Thymus (tissue), 11 donors: ENCODE measurements at regions not wholly inside any gene's neighbourhood (a gene's known extent, or its start where the extent isn't known, plus 50 kb on each side); places are given as distances from the start of the nearest gene placed in this dataset.
"Not testable (repeated sequence)": the region's sequence is repeated elsewhere in the genome, so short reads cannot be mapped to it uniquely, and the experiment has no call there.

Source experiments
- DNase-seq, 9 donors: peaks; one replicate each; pipeline ENCODE4 v3.0.0-alpha.2; 2013; ENCODE audit warnings: low spot score in 9 of 9, low read depth in 6 of 9, missing footprints in 1 of 9
- H3K27ac ChIP-seq, 2 donors: one replicate each; pipeline ENCODE4 v1.5.1; 2013; ENCODE audit warnings: control low read depth in 1 of 2, low read depth in 1 of 2, low read length in 1 of 2, mild to moderate bottlenecking in 1 of 2, moderate library complexity in 1 of 2
- H3K27me3 ChIP-seq, 2 donors: one replicate each; pipeline ENCODE4 v1.5.1; 2013; ENCODE audit warnings: low read length in 1 of 2; ENCODE audit not compliant: control insufficient read depth in 2 of 2, insufficient read depth in 1 of 2
- H3K36me3 ChIP-seq, 2 donors: one replicate each; pipeline ENCODE4 v1.5.1; 2013; ENCODE audit warnings: low read length in 1 of 2, mild to moderate bottlenecking in 1 of 2, moderate library complexity in 1 of 2; ENCODE audit not compliant: control insufficient read depth in 2 of 2, insufficient read depth in 2 of 2
- H3K4me1 ChIP-seq, 2 donors: one replicate each; pipeline ENCODE4 v1.5.1; 2013; ENCODE audit warnings: low read length in 2 of 2; ENCODE audit not compliant: control insufficient read depth in 2 of 2, insufficient read depth in 2 of 2
- H3K4me3 ChIP-seq, 2 donors: one replicate each; pipeline ENCODE4 v1.5.1; 2013; ENCODE audit warnings: low read length in 2 of 2, control low read depth in 1 of 2, mild to moderate bottlenecking in 1 of 2
- H3K9me3 ChIP-seq, 2 donors: one replicate each; pipeline ENCODE4 v1.5.1; 2013; ENCODE audit warnings: low read length in 1 of 2, mild to moderate bottlenecking in 1 of 2; ENCODE audit not compliant: control insufficient read depth in 2 of 2, insufficient read depth in 1 of 2
- WGBS: extraction: QIAGEN DNeasy Blood & Tissue Kit; methylation state at CpG from one replicate; pipeline ENCODE4 v1.1.7; 2013; 5-methylcytosine and 5-hydroxymethylcytosine counted together
- donor health status: healthy.

GRCh38 chr7:119712886-119713462 is 560.0 kb upstream of the KCND2 start:
- no peaks in the 10 kb centered on the region for H3K4me1 ChIP-seq
- WGBS = 86% methylated on average over 4 of the region's 4 CpGs
- no peak overlapping the region for H3K27ac ChIP-seq
- DNase-seq = no peak
- H3K9me3 ChIP-seq = no peaks in the 10 kb centered on the region
- no peaks in the 10 kb centered on the region for H3K36me3 ChIP-seq
- H3K27me3 ChIP-seq = no peaks in the 10 kb centered on the region
- no peak overlapping the region for H3K4me3 ChIP-seq

- 92% methylated on average over 7 of the region's 7 CpGs for WGBS
- H3K4me3 ChIP-seq = no peak overlapping the region
Observed at GRCh38 chr7:119713606-119714005, 559.4 kb upstream of the KCND2 start.

GRCh38 chr7:119720541-119720940 is 552.4 kb upstream of the KCND2 start:
- Histone ChIP-seq H3K36me3 (no peaks in the 10 kb centered on the region), H3K4me3 (no peak overlapping the region), H3K9me3 (no peaks in the 10 kb centered on the region), H3K27me3 (no peaks in the 10 kb centered on the region), H3K27ac (no peak overlapping the region), H3K4me1 (no peaks in the 10 kb centered on the region)
- 13% methylated on average over 1 of the region's 1 CpG for WGBS
- DNase-seq = no peak

More at GRCh38 chr7:119713606-119714005, 559.4 kb upstream of the KCND2 start:
- H3K9me3 ChIP-seq = no peaks in the 10 kb centered on the region
- DNase-seq = no peak
- H3K36me3 ChIP-seq = no peaks in the 10 kb centered on the region
- H3K27ac ChIP-seq = no peak overlapping the region
- H3K4me1 ChIP-seq = no peaks in the 10 kb centered on the region
- no peaks in the 10 kb centered on the region for H3K27me3 ChIP-seq

- H3K36me3 ChIP-seq = no peaks in the 10 kb centered on the region
- no peaks in the 10 kb centered on the region for H3K27me3 ChIP-seq
- no peak overlapping the region for H3K27ac ChIP-seq
- no peak overlapping the region for H3K4me3 ChIP-seq
- WGBS = 80% methylated on average over 13 of the region's 13 CpGs
- DNase-seq = no peak
- no peaks in the 10 kb centered on the region for H3K9me3 ChIP-seq
- H3K4me1 ChIP-seq = no peaks in the 10 kb centered on the region
Observed at GRCh38 chr7:119724041-119724792, 548.8 kb upstream of the KCND2 start.

GRCh38 chr7:119733127-119733879 is 539.7 kb upstream of the KCND2 start:
- whole genome bisulfite sequencing = 78% methylated on average over 4 of the region's 4 CpGs
- Histone ChIP-seq H3K36me3 (no peaks in the 10 kb centered on the region), H3K4me1 (no peaks in the 10 kb centered on the region), H3K4me3 (no peak overlapping the region), H3K27me3 (no peaks in the 10 kb centered on the region), H3K9me3 (no peaks in the 10 kb centered on the region), H3K27ac (no peak overlapping the region)
- peak in 2 of 9 donors; percentile 1 to 12 for DNase-seq

- DNase-seq = no peak
Observed at GRCh38 chr7:119737390-119737789, 535.6 kb upstream of the KCND2 start.

GRCh38 chr7:119745280-119745679 is 527.7 kb upstream of the KCND2 start:
- H3K9me3 ChIP-seq, DNase-seq, H3K36me3 ChIP-seq, H3K27me3 ChIP-seq, H3K4me1 ChIP-seq, H3K27ac ChIP-seq, H3K4me3 ChIP-seq: not testable (repeated sequence)
- 93% methylated on average over 1 of the region's 1 CpG for WGBS

More at GRCh38 chr7:119737390-119737789, 535.6 kb upstream of the KCND2 start:
- Histone ChIP-seq H3K36me3 (no peaks in the 10 kb centered on the region), H3K9me3 (no peaks in the 10 kb centered on the region), H3K4me1 (no peaks in the 10 kb centered on the region), H3K27me3 (no peaks in the 10 kb centered on the region), H3K4me3 (no peak overlapping the region), H3K27ac (no peak overlapping the region)

- DNase-seq = no peak
- 79% methylated on average over 1 of the region's 1 CpG for WGBS
- no peaks in the 10 kb centered on the region for H3K9me3 ChIP-seq
- H3K4me3 ChIP-seq = no peak overlapping the region
- H3K4me1 ChIP-seq = no peaks in the 10 kb centered on the region
- no peaks in the 10 kb centered on the region for H3K27me3 ChIP-seq
- no peak overlapping the region for H3K27ac ChIP-seq
- no peaks in the 10 kb centered on the region for H3K36me3 ChIP-seq
Observed at GRCh38 chr7:119748251-119748860, 524.6 kb upstream of the KCND2 start.

GRCh38 chr7:119748991-119749390 is 524.0 kb upstream of the KCND2 start:
- DNase-seq = no peak
- no peak overlapping the region for H3K4me3 ChIP-seq
- WGBS = 91% methylated on average over 2 of the region's 2 CpGs
- H3K9me3 ChIP-seq = no peaks in the 10 kb centered on the region
- no peaks in the 10 kb centered on the region for H3K4me1 ChIP-seq
- H3K27me3 ChIP-seq = no peaks in the 10 kb centered on the region
- H3K36me3 ChIP-seq = no peaks in the 10 kb centered on the region
- H3K27ac ChIP-seq = no peak overlapping the region
